ENCODE measurements at regions not wholly inside any gene's neighbourhood (a gene's known extent, or its start where the extent isn't known, plus 50 kb on each side); places are given as distances from the start of the nearest gene placed in this dataset.
A peak's percentile ranks its signal among the peaks of the same experiment; 100 is the strongest.

DNA sequence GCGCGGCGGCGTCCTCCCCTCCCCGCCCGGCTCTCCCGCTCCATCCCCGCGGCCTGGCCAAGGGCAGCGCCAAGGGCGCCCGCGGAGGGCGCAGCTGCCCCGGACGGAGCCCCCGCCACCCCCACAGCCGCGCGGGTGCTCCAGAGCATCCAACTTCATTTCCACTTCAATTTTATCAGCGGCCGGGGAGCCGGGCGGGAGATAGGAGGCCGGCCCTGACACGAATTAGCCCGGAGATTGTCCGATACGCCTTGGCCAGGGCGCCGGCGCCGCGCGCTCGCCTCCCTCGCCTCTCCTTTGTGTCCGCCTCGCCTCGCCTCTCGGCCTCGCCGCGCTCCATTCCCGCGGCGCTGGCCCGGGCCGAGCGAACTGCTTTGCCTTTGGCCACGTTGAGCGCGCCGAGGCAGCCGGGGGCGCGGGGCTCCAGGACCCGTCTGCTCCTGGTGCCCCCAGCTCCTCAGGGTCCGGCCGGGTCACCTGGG is 129.1 kb upstream of the LHX1 start:
- intact Hi-C loops (cut with DNase I), result no loop called here
- DNase-seq, result no peak

DNA sequence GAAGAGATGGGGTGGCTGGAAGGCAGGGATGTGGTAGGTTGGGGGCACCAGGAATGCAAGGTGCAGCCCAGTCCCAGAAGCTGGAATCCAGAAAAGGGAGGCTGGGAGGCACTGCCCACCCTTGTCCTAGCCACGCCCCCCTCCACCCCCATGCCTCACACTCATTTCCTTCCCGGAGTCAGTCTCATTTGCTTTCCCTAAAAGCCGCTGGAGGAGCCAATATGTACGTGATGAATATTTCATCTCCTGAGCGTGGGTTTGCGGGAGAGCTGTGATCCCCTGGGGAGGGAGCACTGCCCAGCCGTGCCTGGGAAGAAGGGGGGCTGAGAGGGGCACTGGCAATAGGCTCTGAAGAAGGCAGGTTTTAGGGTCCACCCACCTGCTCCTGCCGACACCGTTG is 124.5 kb upstream of the LHX1 start:
- intact Hi-C loops (cut with DNase I), result no loop called here
- peak in 1 of 10 donors; percentile 28 for DNase-seq

DNA sequence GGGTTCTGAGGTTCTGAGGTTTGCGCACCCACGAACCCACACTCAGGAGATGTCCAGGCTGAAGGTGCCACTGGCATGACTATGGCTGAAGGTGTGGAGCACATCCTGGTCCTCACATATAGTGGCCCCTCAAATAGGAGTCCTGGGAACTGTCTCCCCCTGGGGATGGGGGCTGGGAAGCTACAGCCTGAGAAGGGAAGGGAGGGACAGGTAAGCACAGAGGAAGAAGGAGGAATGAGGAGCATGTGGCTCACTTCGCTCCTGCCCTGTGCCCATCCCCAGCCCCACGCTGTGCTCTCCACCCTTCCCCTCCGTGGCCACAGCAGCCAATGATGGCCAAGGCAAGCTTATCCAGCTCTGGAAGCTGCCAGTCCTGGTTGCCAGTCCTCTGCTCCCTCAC is 123.9 kb upstream of the LHX1 start:
- intact Hi-C loops (cut with DNase I), result no loop called here

DNA sequence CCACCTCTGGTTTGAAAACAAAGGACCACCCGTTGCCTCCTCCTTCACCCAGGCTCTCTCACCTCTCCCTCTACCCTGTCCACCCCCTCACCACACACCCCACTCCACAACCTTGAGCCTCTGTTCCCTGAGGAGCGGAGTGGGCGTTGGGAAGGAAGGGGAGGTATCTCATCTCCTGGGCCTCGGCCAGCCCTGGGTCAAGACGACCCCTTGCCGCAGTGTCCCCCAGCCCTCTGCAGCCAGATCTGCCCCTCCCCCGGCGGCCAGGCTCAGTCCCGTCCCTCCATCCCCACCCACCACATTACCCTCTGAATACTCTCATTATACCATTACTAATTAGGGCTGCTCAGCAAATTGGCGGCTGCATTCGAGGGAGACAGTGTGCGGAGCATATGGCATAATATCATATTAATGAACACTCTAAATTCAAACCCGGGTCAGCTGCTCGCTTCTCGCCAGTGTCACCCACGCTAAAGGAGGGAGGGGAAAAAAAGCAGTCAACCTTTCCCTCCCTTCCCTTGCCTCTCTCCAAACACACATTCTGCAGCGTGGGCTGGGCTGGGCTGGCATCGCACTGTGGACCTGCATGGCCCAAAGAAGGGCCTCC is 123.2 kb upstream of the LHX1 start:
- intact Hi-C loops (cut with DNase I), result no loop called here
- peak in 1 of 10 donors; percentile 47 for DNase-seq

More for the DNA sequence above, 123.9 kb upstream of the LHX1 start:
- peak in 1 of 10 donors; percentile 71 for DNase-seq

DNA sequence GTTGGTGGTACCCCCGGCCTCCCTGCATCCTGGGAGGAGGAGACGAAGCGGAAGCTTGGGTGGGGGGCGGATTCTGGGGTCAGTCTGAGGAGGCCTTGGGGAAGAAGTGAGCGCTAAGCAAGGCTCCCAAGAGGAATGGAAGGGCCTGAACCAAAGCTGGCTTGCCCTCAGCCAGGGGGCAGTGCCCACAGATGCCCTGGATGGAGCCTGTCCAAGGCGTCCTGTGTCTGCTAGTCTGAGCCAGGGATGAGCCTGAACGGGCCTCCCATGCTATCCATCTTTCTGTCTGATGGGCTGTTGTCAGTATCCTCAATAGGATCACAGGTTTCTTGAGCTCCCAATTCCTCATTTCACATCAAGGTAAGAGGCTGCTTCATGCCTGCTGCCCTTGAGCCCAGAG is 122.3 kb upstream of the LHX1 start:
- intact Hi-C loops (cut with DNase I), result no loop called here
- peak in 1 of 10 donors; percentile 55 for DNase-seq

DNA sequence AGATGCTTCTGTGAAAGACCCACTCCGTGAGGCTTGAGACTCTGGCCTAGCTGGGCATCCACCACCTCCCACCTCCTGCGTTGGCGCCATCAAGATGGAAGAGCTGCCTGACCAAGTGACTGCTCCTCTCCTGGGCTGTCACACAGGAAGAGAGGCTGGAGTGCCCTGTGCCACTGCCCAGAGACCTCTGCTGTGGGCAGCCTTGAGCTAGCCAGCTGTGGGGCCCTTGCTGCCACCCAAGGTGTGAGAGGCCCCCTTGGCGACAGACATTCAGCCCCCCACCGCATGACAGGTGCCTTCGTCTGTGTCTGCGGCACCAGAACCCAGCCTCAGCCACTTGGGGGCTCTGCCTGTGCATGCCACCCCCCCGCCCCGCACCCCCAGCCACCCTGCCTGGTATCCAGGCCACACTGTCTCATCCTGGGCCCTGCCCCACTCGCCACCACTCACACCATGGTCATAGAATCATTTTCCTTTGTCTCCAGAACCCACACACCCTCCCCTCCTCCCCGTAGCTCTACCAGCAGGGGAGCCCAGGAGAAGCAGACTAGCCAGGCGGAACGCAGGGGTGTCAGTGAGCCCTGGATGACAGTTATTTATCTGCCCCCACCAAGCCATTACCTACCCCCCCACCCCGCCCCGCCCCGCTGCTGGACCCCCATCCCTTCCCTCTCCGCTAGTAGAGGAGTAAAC is 120.9 kb upstream of the LHX1 start:
- DNase-seq, result no peak
- intact Hi-C loops (cut with DNase I), result no loop called here

DNA sequence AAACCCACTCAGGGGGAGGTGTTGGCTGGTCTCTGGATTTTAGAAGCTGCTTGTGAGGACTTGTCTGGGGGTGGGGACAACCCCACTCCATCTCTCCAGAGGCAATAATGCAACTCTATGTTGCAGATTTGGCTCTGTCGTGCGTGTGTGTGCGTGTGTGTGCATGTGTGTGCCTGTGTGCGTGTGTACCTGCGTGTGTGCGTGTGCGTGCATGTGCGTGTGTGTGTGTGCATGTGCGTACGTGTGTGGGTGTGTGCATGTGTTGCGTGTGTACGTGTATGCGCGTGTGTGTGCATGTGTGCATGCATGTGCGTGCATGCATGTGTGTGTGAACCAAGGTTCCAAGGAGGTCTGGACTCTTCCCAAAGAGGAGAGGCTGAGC is 120.4 kb upstream of the LHX1 start:
- intact Hi-C loops (cut with DNase I), result no loop called here
- DNase-seq, result no peak

DNA sequence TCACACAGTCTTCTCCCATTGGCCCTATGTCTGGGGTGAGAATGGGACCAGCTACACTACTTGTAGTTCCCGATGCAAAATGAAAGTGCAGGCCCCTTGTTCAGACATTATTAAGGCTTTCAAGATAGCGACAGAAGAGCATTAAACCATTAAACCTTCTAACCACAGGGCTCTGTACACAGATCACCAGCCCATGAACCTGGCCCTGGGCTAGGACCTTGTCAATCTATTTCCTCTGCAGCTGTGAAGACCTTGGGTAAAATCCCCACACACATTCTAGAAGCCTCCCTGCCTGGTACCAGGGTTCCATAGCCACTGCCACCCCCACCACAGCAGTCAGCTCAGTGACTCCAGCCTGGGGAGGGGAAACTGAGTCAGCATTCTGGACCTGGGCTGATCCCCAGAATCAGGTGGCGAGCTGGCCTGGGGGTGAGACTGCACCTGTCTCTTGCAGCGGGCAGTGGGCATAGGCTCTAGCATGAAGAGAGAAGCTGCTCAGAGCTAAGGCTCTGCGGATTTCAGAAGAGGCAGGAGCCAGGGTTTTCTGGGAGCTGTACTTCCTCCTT is 119.7 kb upstream of the LHX1 start:
- intact Hi-C loops (cut with DNase I), result no loop called here
- DNase-seq, result peak in 1 of 10 donors; percentile 22

DNA sequence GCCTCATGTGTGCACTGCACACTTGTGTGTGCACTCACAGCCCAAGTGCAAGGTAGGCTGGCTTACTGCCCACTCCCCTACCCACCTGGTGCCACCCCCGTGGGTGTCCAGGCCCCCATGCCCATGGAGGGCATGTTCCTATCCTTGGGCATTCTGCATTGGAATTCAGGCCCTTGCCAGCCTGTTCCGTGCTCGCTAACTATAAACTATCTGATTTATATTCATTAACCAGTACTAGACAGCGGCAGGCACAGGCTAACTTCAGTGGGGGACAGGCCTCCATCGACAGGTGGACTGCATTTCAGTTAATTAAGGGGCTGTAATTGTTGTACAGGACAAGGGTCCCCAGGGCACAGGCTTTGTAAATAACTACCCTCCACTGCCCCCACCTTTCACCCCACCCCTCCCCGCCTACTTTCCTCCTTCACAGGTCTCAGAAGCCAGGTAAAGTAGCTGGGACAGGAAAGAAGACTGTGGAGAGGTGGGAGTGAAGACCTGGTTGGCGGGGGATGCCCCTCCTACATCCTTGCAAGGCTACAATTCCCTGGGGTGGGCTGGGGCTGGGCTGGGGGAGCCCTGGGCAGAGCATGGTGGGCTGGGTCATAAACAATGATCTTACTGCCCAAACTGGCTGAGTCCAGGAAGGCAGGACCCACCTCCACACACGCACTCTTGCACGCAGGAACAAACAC is 119.0 kb upstream of the LHX1 start:
- intact Hi-C loops (cut with DNase I), result no loop called here
- peak in 1 of 10 donors; percentile 35 for DNase-seq

DNA sequence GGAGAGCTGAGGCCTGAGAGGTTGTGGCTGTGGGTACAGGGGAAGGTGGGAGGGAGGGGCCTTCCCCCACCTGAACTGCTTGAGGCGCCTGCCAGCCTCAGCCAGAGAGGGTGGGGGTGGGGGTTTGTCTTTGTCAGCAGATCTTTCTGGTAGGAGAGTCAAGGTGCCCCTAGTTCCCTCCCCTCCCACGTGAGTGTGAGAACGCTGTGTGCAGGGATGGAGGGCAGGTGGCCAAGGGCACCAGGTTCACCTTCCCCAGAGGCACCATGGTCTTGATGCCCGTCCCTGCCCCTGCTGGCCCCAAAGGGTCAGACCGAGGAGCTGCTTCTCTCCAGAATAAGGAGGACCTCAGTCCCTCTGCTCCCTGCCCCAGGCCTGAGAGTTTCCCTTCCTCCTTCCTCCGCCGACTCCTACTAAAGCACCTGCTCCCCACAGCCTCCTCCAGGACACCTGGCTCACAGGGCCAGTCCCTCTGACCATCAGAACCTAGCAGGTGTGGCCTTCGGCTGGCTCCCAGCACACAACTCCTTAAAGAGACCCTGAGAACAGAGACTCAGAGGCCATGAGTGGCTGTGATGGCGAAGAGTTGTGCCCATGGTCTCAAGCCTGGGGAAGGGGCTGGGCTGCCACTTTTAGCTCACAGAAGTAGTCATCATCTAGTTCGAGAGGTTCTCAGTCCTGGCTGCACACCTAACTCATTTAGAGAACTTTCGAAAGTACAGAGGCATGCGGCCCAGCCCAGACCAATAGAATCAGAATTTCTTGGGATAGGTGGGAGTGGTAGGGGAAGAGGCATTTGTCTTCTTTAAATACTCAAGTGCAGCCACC is 113.2 kb upstream of the LHX1 start:
- DNase-seq, result peak in 2 of 10 donors; percentile 57 to 61

DNA sequence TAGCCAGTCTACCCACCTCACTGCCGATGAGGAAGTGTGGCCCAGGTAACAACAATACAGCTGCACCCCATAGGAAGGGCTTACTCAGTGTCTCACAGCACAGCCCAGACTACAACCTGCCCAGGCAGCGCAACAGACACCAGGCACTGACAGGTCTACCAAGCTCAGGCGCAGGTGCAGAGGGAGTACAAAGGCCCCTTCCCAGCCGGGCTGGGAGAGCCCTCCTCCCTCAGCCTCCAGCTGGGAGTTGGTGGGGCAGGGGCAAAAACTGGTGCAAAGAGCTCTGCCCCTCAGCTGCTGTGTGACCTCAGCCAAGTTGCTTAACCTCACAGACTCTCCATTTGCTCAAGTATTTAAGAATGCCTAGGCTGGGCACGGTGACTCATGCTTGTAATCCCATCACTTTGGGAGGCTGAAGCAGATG is 112.6 kb upstream of the LHX1 start:
- intact Hi-C loops (cut with DNase I), result no loop called here
- peak in 2 of 10 donors; percentile 43 to 81 for DNase-seq

More for the DNA sequence above, 113.2 kb upstream of the LHX1 start:
- intact Hi-C loops (cut with DNase I), result no loop called here

DNA sequence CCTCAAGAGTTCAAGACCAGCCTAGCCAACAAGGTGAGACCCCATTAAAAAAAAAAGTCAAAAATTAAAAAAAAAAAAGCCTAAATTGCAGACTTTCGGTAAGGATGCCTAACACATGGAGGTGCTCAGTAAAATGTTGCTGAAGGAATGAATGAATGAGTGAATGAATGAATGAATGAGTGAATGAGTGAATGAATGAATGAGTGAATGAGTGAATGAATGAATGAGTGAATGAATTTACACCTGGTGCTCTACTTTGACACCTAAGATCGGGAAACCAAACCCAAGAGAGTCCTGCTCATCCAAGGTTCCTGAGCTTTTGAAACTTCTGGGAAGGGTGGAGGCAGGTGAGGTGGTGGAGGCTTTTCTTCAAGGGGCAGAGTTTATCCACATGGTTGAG is 112.2 kb upstream of the LHX1 start:
- intact Hi-C loops (cut with DNase I), result no loop called here
- DNase-seq, result no peak

DNA sequence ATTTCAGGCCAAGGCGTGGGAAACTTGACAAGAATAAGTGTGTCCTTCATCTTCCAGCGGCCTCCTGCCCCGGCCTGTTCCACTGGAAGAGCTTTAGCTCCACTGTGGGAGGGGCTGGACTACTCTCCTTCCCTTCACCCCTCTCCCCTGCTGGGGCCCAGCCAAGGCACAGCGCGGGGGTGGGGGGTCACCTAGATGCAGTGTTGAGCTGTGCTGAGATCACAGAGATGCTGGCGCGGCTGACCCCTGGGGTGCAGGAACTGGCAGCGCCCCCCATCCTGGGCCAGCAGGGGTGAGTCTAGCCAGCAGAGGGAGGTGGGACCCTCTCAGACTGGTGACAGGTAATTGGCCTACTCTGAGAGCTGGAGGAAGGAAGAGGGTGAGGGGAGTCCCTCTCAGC is 111.8 kb upstream of the LHX1 start:
- intact Hi-C loops (cut with DNase I), result no loop called here
- DNase-seq, result peak in 2 of 10 donors; percentile 55 to 63

DNA sequence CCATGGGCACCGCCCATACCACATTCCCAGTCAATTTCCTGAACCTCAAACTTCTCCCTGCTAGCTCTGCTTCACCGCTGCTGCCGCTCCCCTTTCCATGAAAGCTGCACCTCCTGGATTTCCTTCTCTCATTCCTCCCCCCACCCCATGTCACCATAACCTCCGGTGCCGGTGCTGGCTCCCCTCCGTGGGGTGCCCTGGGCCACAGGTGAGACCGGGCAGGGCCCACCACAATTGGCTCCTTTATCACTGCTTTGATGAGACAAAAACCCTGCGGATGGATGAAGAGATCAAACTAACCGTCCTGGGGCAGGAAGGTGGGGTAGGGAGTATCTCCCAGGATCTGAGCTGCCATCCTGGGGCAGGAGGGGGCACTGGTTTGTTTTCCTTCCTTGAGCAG is 111.3 kb upstream of the LHX1 start:
- intact Hi-C loops (cut with DNase I), result no loop called here
- DNase-seq, result peak in 2 of 10 donors; percentile 33 to 43

DNA sequence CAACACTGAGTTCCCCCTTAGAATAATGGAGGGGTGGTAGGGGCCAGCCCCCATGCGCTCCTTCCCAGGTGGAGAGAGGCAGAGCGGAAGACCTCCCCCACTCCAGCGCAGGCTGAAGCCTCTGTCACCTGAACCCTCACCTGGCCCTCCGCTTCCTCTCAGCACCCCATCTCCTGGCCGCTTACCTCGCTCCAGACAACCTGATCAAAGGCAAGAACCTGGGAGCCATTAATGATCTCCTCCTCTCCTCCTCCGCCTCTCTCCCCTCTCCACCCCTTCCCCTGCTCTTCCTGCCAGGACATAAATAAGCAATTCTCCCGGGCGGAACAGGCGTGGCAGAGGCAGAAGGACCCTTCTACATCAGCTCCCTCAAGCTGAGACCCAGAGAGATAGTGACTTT is 110.2 kb upstream of the LHX1 start:
- peak in 2 of 10 donors; percentile 31 to 43 for DNase-seq
- intact Hi-C loops (cut with DNase I), result no loop called here

DNA sequence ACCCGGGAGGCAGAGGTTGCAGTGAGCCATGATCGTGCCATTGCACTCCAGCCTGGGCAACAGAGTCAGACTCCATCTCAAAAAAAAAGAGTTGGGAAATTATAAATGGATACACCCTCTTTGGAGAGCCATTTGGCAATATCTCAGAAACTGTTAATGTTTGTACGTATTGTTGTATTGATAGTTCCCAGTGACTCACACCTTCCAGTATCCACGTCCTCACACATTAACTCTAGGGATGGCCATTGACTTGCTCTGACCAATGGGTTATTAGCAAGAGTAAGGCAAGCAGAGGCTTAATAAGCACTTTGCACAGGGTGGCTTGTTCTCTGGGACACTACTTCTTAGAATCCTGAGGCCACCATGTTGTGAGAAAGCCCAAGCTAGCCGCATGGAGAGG is 107.6 kb upstream of the LHX1 start:
- intact Hi-C loops (cut with DNase I), result no loop called here
- peak in 1 of 10 donors; percentile 13 for DNase-seq

DNA sequence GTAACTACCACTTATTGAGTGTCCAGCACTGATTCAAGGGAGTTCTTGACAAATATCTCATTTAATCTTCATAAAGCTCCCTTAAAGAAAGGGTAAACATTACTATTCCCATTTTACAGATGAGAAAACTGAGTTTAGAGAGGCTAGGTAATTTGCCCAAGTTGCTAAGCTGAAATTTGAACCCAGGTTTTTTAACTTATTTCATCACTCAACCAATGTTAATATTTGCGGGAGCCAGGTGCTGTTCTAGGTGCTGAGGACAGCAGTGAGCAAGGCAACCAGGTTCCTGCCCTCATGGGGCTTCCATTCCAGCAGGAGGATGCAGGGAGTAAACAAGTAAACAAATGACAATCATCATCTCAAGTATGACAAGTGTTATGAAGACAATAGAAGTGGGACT is 104.0 kb upstream of the LHX1 start:
- DNase-seq, result no peak
- intact Hi-C loops (cut with DNase I), result no loop called here

DNA sequence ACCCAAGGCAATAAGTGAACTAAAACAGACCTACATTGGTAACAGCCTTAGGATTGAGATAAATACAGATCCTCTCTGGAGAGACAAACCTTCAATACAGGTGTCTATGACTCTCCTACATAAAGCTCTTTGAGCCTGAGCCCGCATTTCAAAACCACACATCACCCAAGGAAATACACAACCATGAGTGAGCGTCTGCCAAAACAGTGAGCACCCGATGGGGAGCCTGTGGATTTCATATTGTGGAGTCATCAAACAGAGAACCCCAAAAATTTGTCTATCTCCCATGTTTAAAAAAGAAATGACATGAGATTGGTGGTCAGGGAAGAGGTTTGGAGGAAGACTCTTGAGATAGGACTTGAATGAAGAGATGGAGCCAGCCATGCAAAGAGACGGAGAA is 102.2 kb upstream of the LHX1 start:
- intact Hi-C loops (cut with DNase I), result no loop called here
- DNase-seq, result peak in 1 of 10 donors; percentile 17

DNA sequence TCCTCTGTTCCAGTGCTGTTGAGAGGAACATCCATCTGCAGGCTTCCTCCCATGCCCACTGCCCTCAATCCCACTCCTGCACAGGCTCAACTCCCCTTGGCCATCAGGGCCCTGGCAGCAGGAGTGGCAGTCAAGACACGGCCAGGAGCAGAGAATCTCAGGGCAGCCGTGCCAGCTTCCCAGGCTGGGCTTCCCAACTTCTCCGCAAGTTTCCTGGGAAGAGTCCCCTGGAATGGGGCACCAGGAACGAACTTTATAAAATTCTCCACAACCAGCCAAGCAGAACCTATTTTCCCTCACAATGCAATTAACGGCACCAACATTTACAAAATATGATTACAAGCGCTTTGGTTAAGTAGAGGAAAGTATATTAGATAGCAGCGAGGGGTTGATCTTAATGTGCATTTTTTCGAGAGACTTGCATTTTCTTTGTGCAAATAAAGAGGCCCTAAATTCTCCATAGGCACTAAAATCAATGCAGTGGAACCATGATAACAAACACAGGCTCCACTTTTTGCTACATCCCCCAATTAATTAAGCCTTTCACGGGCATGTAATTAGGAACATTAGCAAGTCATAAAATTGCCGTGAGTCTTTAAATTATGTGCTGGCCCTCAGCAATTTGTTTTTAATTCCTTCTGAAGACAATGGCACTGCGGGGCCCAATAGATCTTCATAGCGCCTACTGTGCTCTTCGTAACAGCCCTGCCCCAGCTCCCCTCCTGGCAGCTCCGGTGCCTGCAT is 99.9 kb upstream of the LHX1 start:
- intact Hi-C loops (cut with DNase I), result no loop called here
- peak in 1 of 10 donors; percentile 76 for DNase-seq

DNA sequence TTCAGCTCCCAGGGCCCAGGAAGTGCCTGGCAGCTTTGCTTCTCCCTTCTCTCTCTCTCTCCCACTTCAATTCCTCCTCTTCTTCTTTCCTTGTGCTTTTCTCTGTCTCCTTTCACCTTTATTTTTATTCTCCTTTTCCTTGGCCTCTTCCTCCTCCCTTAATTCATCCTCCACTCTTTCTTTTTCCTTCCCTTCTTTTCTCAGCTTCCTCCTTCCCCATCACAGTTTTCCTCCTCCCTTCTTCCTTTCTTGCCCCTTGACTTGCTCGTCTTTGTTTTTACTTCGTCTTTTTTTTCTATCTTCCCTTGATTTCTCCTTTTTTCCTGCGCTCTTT is 99.4 kb upstream of the LHX1 start:
- intact Hi-C loops (cut with DNase I), result no loop called here
- DNase-seq, result no peak
